ENCODE measurements at regions not wholly inside any gene's neighbourhood (a gene's known extent, or its start where the extent isn't known, plus 50 kb on each side); places are given as distances from the start of the nearest gene placed in this dataset.

GRCh38 chr14:59063259-59063658 is 125.2 kb upstream of the DAAM1 start:
- TF ChIP-seq ZNF274 (IDR thresholded peaks at IDR 0.05; ENCODE audit: low read depth, low read length) (no peak), SUZ12 (IDR thresholded peaks at IDR 0.05; ENCODE audit: extremely low read depth, insufficient read depth, insufficient read length) (no peak)

Measured in NT2/D1 (cell line).